ENCODE measurements at regions not wholly inside any gene's neighbourhood (a gene's known extent, or its start where the extent isn't known, plus 50 kb on each side); places are given as distances from the start of the nearest gene placed in this dataset.

DNA sequence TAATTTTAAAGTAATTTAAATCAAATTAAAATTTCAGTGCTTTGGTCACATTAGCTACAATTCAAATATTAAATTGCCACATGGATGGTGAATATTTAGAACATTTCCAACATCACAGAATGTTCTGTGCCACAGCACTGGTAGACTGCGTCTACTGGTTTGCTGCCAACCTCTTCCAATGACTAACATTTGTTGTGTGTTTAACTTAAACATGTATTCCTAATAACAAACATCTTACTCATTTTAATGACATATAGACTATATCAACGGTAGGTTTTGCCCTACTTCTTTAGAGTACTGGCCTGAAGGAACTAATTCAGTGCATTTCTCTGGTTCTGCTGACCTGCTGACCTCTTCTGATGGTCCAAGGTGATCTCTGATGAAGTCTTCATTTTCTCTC is 157.6 kb downstream of the DCK start:
- no peaks in the 10 kb centered on the region for H3K9me3 ChIP-seq
- no peak overlapping the region for H3K27ac ChIP-seq
- no peak overlapping the region for H3K4me3 ChIP-seq
- H3K4me1 ChIP-seq = no peaks in the 10 kb centered on the region
- TF ChIP-seq, protein P1, sequence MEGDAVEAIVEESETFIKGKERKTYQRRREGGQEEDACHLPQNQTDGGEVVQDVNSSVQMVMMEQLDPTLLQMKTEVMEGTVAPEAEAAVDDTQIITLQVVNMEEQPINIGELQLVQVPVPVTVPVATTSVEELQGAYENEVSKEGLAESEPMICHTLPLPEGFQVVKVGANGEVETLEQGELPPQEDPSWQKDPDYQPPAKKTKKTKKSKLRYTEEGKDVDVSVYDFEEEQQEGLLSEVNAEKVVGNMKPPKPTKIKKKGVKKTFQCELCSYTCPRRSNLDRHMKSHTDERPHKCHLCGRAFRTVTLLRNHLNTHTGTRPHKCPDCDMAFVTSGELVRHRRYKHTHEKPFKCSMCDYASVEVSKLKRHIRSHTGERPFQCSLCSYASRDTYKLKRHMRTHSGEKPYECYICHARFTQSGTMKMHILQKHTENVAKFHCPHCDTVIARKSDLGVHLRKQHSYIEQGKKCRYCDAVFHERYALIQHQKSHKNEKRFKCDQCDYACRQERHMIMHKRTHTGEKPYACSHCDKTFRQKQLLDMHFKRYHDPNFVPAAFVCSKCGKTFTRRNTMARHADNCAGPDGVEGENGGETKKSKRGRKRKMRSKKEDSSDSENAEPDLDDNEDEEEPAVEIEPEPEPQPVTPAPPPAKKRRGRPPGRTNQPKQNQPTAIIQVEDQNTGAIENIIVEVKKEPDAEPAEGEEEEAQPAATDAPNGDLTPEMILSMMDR (IDR thresholded peaks at IDR 0.05) = no peak
- 62% methylated on average over 2 of the region's 2 CpGs for WGBS
- H3K36me3 ChIP-seq = no peaks in the 10 kb centered on the region
- no peak for DNase-seq (ENCODE audit: low spot score in 2 of 2)
- no peaks in the 10 kb centered on the region for H3K27me3 ChIP-seq

DNA sequence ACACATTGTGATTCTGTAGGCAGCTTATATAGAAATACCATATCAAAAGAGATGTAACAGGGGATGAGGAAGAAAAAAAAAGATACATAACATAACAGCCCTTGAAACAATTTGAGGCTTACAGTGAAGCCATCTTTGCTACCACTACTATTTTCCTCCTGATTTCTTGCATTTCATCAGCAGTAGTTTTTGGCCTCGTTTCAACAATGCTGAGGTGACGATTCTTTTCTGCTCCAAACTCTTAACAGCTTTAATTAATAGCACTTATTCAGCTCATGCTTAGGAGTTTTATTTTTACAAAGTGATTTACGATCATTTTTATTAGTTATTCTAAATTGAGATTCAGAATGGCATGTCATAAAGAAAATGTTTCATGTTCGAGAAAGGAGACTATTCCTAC is 163.2 kb downstream of the DCK start:
- no peaks in the 10 kb centered on the region for H3K4me1 ChIP-seq
- DNase-seq (ENCODE audit: low spot score in 2 of 2) = no peak
- H3K4me3 ChIP-seq = no peak overlapping the region
- no peak for TF ChIP-seq EP300 (IDR thresholded peaks at IDR 0.05)
- TF ChIP-seq POLR2A (IDR thresholded peaks at IDR 0.05) = no peak
- no peak for TF ChIP-seq POLR2AphosphoS5 (IDR thresholded peaks at IDR 0.05)
- TF ChIP-seq, protein P1 (IDR thresholded peaks at IDR 0.05) = no peak
- H3K27me3 ChIP-seq = no peaks in the 10 kb centered on the region
- no peak overlapping the region for H3K27ac ChIP-seq
- no peaks in the 10 kb centered on the region for H3K36me3 ChIP-seq
- no peaks in the 10 kb centered on the region for H3K9me3 ChIP-seq
- WGBS = 30% methylated on average over 4 of the region's 4 CpGs

DNA sequence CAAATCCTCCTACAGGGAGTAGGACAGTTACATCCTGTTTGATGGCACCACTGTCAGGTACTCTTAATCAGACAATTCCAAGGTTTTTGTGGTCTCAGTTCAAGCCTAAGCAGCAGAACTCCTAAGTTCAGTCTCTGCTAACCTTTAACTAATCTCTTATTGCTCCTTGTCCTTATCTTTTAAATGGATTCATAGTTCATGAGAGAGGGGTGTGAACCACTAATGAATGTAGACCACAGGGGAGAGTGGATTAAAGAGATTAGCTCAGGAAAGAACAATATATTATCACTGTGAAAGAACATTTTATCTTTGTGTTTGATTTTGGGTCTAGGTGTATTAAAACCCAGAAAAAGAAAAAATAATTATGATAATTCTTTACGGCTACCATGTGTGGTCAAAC is 168.9 kb downstream of the DCK start:
- Histone ChIP-seq H3K36me3 (no peaks in the 10 kb centered on the region), H3K27ac (no peak overlapping the region), H3K9me3 (no peaks in the 10 kb centered on the region), H3K4me3 (no peak overlapping the region), H3K27me3 (no peaks in the 10 kb centered on the region), H3K4me1 (no peaks in the 10 kb centered on the region)
- no peak for DNase-seq (ENCODE audit: low spot score in 2 of 2)
- TF ChIP-seq, protein P1 (IDR thresholded peaks at IDR 0.05) = no peak
- no peak for TF ChIP-seq POLR2AphosphoS5 (IDR thresholded peaks at IDR 0.05)
- no peak for TF ChIP-seq POLR2A (IDR thresholded peaks at IDR 0.05)
- no peak for TF ChIP-seq EP300 (IDR thresholded peaks at IDR 0.05)
- 92% methylated on average over 1 of the region's 1 CpG for WGBS

DNA sequence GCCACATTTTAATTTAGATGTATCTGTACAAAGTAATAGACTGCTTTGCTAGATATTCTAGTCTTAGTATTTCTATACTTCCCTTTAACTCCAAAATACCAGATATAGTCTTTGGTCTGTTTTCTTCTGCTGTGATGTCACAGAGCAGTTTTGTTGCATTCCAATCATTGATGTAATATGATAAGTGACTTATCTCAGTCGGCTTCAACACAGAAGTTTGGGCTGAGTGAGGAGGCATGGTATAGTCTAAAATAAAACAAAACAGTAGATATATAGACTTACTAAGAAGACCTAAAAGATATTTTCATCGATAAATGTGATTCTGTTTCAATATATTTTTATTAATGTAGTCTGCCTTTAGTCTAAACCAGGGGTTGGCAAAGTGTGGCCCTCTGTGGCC is 169.9 kb downstream of the DCK start:
- no peak overlapping the region for H3K27ac ChIP-seq
- H3K4me3 ChIP-seq = no peak overlapping the region
- no peaks in the 10 kb centered on the region for H3K36me3 ChIP-seq
- no peaks in the 10 kb centered on the region for H3K9me3 ChIP-seq
- TF ChIP-seq EP300 (IDR thresholded peaks at IDR 0.05) (no peak), POLR2AphosphoS5 (IDR thresholded peaks at IDR 0.05) (no peak), POLR2A (IDR thresholded peaks at IDR 0.05) (no peak)
- TF ChIP-seq, protein P1 (IDR thresholded peaks at IDR 0.05) = no peak
- WGBS = 60% methylated on average over 2 of the region's 2 CpGs
- no peaks in the 10 kb centered on the region for H3K27me3 ChIP-seq
- H3K4me1 ChIP-seq = no peaks in the 10 kb centered on the region
- DNase-seq (ENCODE audit: low spot score in 2 of 2) = no peak

DNA sequence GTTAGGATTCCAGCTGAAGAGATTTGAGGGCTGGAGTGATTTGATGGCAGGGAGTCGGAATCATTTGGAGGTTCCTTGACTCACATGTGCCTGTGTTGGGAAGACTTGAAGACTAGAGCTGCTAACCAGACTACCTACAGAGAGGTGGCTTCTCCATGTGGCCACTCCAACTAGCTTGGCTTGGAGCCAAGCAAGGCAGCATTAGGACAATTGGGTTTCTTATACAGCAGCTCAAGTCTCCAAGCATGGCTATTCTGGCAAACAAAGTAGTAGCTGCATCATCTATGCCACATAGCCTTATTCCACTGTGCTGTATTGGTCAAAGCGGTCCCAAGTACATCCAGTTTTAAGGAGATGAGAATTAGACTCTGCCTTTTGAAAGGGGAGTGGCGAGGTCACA is 171.7 kb upstream of the SLC4A4 start:
- Histone ChIP-seq H3K4me3 (no peak overlapping the region), H3K4me1 (no peaks in the 10 kb centered on the region), H3K27me3 (no peaks in the 10 kb centered on the region), H3K36me3 (no peaks in the 10 kb centered on the region), H3K27ac (no peak overlapping the region), H3K9me3 (no peaks in the 10 kb centered on the region)
- WGBS = 92% methylated on average over 3 of the region's 3 CpGs
- no peak for DNase-seq (ENCODE audit: low spot score in 2 of 2)
- TF ChIP-seq POLR2A (IDR thresholded peaks at IDR 0.05) = no peak
- TF ChIP-seq POLR2AphosphoS5 (IDR thresholded peaks at IDR 0.05) = no peak
- TF ChIP-seq, protein P1 (IDR thresholded peaks at IDR 0.05) = no peak
- no peak for TF ChIP-seq EP300 (IDR thresholded peaks at IDR 0.05)
